Ishikawa (cell line): ENCODE measurements at regions not wholly inside any gene's neighbourhood (a gene's known extent, or its start where the extent isn't known, plus 50 kb on each side); places are given as distances from the start of the nearest gene placed in this dataset.

Experiments
- CEBPB ChIP-seq: IDR thresholded peaks from 2 replicates; pipeline ENCODE4 v1.6.1; 2012
- CREB1 ChIP-seq: IDR thresholded peaks from 2 replicates; pipeline ENCODE4 v1.6.1; 2012; ENCODE audit warnings: low read depth
- EGR1 ChIP-seq: IDR thresholded peaks from 2 replicates; pipeline ENCODE4 v1.6.1; 2012
- EP300 ChIP-seq: IDR thresholded peaks from 2 replicates; pipeline ENCODE4 v1.6.1; 2012; ENCODE audit warnings: borderline replicate concordance
- FOXM1 ChIP-seq: IDR thresholded peaks from 2 replicates; pipeline ENCODE4 v1.6.1; 2012; ENCODE audit warnings: low read depth, borderline replicate concordance
- MAX ChIP-seq: IDR thresholded peaks from 2 replicates; pipeline ENCODE4 v1.6.1; 2012
- NFIC ChIP-seq: IDR thresholded peaks from 2 replicates; pipeline ENCODE4 v1.6.1; 2012
- RAD21 ChIP-seq: IDR thresholded peaks from 2 replicates; pipeline ENCODE4 v1.6.1; 2012; ENCODE audit warnings: low read depth
- REST ChIP-seq: IDR thresholded peaks from 2 replicates; pipeline ENCODE4 v1.6.1; 2012; ENCODE audit warnings: low read depth, mild to moderate bottlenecking
- TAF1 ChIP-seq: IDR thresholded peaks from 2 replicates; pipeline ENCODE4 v1.6.1; 2012; ENCODE audit warnings: low read depth, mild to moderate bottlenecking
- TCF12 ChIP-seq: IDR thresholded peaks from 2 replicates; pipeline ENCODE4 v1.6.1; 2012; ENCODE audit warnings: low read depth
- TEAD4 ChIP-seq: IDR thresholded peaks from 2 replicates; pipeline ENCODE4 v1.6.1; 2012
- USF1 ChIP-seq: IDR thresholded peaks from 2 replicates; pipeline ENCODE4 v1.6.1; 2012
- YY1 ChIP-seq: IDR thresholded peaks from 2 replicates; pipeline ENCODE4 v1.6.1; 2012; ENCODE audit warnings: low read depth
- ZBTB7A ChIP-seq: IDR thresholded peaks from 2 replicates; pipeline ENCODE4 v1.6.1; 2012; ENCODE audit warnings: low read depth

GRCh38 chr4:171727185-171727584, 86.0 kb upstream of the GALNTL6 start:
- TF ChIP-seq TEAD4 (no peak), YY1 (no peak), TCF12 (no peak), EP300 (no peak), USF1 (no peak), MAX (no peak), NFIC (no peak), REST (no peak), CREB1 (no peak), EGR1 (no peak), FOXM1 (no peak), CEBPB (no peak)

DNA sequence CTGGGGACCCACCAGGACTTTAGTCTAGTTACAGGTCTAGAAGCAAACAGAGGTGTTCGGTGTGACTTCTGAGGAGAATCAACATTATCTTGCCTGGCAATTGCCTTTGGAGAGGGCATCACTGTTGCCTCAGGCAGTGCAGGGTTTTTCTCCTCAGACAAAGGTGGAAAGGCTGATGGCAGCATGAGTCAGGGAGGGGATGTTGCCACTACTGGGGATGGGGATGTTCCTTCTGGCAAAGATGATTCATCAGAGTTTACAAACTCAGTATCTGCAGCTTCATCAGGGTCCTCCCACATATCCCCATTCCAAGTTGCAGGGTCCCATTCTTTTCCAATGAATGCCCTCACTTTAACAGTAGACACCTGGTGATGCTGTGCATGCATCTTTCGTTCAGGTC, 91.3 kb upstream of the GALNTL6 start:
- TF ChIP-seq NFIC = no peak
- TF ChIP-seq TCF12 = no peak
- no peak for TF ChIP-seq CREB1

GRCh38 chr4:171719691-171720090, 93.5 kb upstream of the GALNTL6 start:
- TF ChIP-seq YY1 (no peak), ZBTB7A (no peak), TEAD4 (no peak), CREB1 (no peak), CEBPB (no peak), MAX (no peak), EGR1 (no peak), NFIC (no peak), TAF1 (no peak), FOXM1 (no peak), RAD21 (no peak), USF1 (no peak), EP300 (no peak), REST (no peak), TCF12 (no peak)

GRCh38 chr4:171718665-171719064, 94.5 kb upstream of the GALNTL6 start:
- TF ChIP-seq ZBTB7A (no peak), YY1 (no peak), MAX (no peak), TAF1 (no peak), RAD21 (no peak)

DNA sequence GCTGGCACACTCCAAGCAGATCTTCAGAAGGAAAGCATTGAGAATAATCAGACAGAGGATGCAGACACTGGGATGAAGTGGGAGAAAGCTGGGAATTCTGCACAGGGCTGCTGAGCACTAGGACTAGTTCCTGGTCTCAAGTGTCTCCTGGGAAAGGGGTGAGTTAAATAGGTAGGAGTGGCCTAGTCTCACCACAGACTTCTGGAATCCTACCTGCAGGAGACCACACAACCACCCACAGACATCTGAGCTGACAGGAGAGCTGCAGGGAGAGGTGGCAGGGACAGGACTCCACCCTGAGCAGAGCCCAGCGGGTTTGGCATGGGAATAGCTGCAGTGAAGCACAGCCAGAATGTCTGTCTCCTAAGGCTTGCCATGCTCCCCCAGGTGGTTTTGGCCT, 95.1 kb upstream of the GALNTL6 start:
- no peak for TF ChIP-seq ZBTB7A
- no peak for TF ChIP-seq EP300
- no peak for TF ChIP-seq TAF1
- no peak for TF ChIP-seq USF1
- TF ChIP-seq TCF12 = no peak
- no peak for TF ChIP-seq NFIC
- TF ChIP-seq CEBPB = no peak
- TF ChIP-seq EGR1 = no peak
- no peak for TF ChIP-seq FOXM1
- TF ChIP-seq TEAD4 = no peak
- TF ChIP-seq CREB1 = no peak
- TF ChIP-seq RAD21 = no peak
- TF ChIP-seq REST = no peak
- TF ChIP-seq YY1 = no peak
- TF ChIP-seq MAX = no peak
